ENCODE measurements at regions not wholly inside any gene's neighbourhood (a gene's known extent, or its start where the extent isn't known, plus 50 kb on each side); places are given as distances from the start of the nearest gene placed in this dataset.

DNA sequence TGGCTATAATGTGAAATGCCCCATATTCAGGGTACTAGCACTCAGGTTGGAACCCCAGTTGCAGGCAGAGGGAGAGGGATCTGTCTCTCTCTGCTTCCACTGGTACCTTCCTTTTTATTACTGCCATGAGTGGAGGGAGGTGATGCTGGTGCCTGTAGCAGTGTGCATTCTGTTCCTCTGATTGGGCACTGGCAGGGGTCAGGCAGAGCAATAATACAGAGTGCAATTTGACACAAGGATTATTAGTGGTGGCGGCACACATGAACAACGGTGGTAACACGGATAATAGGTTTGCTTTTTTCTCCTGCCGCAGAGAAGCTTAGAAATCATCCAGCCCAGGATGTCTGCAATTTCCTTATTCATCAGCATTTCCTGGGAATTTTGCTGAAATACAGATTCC lies 525.7 kb downstream of the SLC4A3 start:
- no peaks in the 10 kb centered on the region for H3K4me1 Mint-ChIP-seq (ENCODE audit: low read depth, unreplicated experiment)
- H3K36me3 Mint-ChIP-seq (ENCODE audit: unreplicated experiment): no peaks in the 10 kb centered on the region
- peaks cover 4% of the 10 kb centered on the region for H3K27me3 Mint-ChIP-seq (ENCODE audit: unreplicated experiment)
- no peak for DNase-seq
- TF ChIP-seq, protein P1, sequence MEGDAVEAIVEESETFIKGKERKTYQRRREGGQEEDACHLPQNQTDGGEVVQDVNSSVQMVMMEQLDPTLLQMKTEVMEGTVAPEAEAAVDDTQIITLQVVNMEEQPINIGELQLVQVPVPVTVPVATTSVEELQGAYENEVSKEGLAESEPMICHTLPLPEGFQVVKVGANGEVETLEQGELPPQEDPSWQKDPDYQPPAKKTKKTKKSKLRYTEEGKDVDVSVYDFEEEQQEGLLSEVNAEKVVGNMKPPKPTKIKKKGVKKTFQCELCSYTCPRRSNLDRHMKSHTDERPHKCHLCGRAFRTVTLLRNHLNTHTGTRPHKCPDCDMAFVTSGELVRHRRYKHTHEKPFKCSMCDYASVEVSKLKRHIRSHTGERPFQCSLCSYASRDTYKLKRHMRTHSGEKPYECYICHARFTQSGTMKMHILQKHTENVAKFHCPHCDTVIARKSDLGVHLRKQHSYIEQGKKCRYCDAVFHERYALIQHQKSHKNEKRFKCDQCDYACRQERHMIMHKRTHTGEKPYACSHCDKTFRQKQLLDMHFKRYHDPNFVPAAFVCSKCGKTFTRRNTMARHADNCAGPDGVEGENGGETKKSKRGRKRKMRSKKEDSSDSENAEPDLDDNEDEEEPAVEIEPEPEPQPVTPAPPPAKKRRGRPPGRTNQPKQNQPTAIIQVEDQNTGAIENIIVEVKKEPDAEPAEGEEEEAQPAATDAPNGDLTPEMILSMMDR (IDR thresholded peaks at IDR 0.05; ENCODE audit: partially characterized antibody, unreplicated experiment): no peak
- no peak overlapping the region for H3K4me3 Mint-ChIP-seq (ENCODE audit: unreplicated experiment)
- H3K27ac Mint-ChIP-seq (ENCODE audit: unreplicated experiment): no peak overlapping the region
- H3K9me3 Mint-ChIP-seq (ENCODE audit: unreplicated experiment): no peaks in the 10 kb centered on the region

DNA sequence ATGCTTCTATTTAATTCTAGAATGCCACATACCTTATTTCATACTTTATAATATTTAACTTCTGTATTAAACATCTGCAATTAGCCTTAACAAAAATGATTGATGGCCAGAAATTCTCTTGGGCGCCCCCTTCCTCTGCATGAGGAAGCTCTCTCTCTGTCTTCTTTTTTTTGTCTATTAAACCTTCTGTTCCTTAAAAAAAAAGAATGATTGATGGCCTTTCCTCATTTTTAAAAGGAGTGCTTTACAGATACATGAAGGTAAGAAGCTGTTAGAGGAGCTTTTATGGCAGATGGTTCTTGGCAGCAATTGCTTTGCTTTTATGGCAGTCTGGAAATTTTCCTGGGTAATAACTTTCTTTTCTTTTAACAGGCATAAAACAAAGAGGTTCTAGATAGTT lies 526.9 kb downstream of the SLC4A3 start:
- H3K27me3 Mint-ChIP-seq (ENCODE audit: unreplicated experiment): peaks cover 4% of the 10 kb centered on the region
- no peaks in the 10 kb centered on the region for H3K9me3 Mint-ChIP-seq (ENCODE audit: unreplicated experiment)
- no peaks in the 10 kb centered on the region for H3K4me1 Mint-ChIP-seq (ENCODE audit: low read depth, unreplicated experiment)
- H3K4me3 Mint-ChIP-seq (ENCODE audit: unreplicated experiment): no peak overlapping the region
- no peak overlapping the region for H3K27ac Mint-ChIP-seq (ENCODE audit: unreplicated experiment)
- TF ChIP-seq, protein P1 (IDR thresholded peaks at IDR 0.05; ENCODE audit: partially characterized antibody, unreplicated experiment): peak; percentile 22
- no peak for DNase-seq
- H3K36me3 Mint-ChIP-seq (ENCODE audit: unreplicated experiment): no peaks in the 10 kb centered on the region

DNA sequence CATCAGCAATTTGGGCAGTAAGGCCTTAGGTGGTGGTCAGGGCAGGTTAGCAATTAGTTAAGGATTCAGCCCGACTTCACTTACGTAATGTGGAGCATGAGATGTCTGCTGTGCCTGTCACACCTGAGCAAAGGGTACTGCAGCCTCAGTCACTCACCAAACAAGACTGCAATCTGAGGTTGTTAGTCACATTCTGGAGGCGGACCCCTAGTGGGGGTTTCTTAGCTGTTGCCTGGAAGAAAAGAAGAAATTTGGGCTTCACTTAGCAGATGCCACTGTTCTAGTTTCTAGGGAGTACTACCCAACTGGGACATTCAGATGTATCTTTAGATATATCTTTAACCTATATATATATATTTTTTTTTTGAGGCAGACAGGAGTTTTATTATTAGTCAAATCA lies 529.9 kb downstream of the SLC4A3 start:
- H3K9me3 Mint-ChIP-seq (ENCODE audit: unreplicated experiment): no peaks in the 10 kb centered on the region
- TF ChIP-seq, protein P1 (IDR thresholded peaks at IDR 0.05; ENCODE audit: partially characterized antibody, unreplicated experiment): no peak
- peaks cover 4% of the 10 kb centered on the region for H3K27me3 Mint-ChIP-seq (ENCODE audit: unreplicated experiment)
- DNase-seq: no peak
- no peak overlapping the region for H3K27ac Mint-ChIP-seq (ENCODE audit: unreplicated experiment)
- H3K4me3 Mint-ChIP-seq (ENCODE audit: unreplicated experiment): no peak overlapping the region
- H3K4me1 Mint-ChIP-seq (ENCODE audit: low read depth, unreplicated experiment): no peaks in the 10 kb centered on the region
- peaks cover 9% of the 10 kb centered on the region for H3K36me3 Mint-ChIP-seq (ENCODE audit: unreplicated experiment)

DNA sequence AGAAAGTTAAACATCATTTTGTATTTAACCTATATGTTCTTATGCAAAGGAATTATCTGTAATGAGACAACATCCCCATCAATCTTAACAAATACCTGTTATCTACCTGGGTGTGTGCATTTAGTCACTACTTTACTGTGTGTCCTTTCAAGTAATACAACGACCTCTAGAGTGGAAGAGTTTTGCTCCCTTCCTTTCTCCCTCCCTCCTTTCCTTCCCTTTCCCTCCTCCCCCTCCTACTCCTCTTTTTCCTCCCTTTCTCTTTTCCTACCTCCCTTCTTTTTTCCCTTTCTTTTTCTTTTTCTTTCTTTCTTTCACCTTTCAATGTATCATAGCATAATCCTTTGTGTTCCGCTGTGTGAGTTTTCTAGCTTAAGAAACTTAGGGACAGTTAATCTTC lies 532.3 kb downstream of the SLC4A3 start:
- Mint-ChIP-seq H3K36me3 (ENCODE audit: unreplicated experiment) (peaks cover 9% of the 10 kb centered on the region), H3K27me3 (ENCODE audit: unreplicated experiment) (peaks cover 4% of the 10 kb centered on the region), H3K9me3 (ENCODE audit: unreplicated experiment) (no peaks in the 10 kb centered on the region), H3K27ac (ENCODE audit: unreplicated experiment) (no peak overlapping the region), H3K4me3 (ENCODE audit: unreplicated experiment) (no peak overlapping the region), H3K4me1 (ENCODE audit: low read depth, unreplicated experiment) (no peaks in the 10 kb centered on the region)
- no peak for DNase-seq
- TF ChIP-seq, protein P1 (IDR thresholded peaks at IDR 0.05; ENCODE audit: partially characterized antibody, unreplicated experiment): no peak

DNA sequence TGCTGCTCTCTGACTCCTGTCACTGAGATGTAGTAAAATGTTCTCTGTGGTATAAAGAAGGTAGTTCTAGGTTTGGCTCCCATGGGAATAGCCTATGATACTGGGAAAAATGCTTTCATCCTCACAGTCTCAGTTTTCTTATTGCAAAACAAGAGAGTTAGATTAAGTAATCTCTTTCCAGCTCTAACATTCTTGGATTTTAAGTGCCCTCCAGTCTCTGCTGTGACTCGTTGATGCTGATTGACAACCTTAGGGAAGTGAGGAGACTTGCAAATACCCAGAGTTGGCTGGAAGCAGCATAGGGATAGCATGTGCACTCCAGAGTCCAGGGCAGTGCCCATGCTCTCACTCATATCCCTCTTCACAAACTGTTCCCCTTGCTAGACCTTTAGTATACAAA lies 534.9 kb downstream of the SLC4A3 start:
- H3K4me3 Mint-ChIP-seq (ENCODE audit: unreplicated experiment): no peak overlapping the region
- TF ChIP-seq, protein P1 (IDR thresholded peaks at IDR 0.05; ENCODE audit: partially characterized antibody, unreplicated experiment): no peak

More for the DNA sequence above, 534.9 kb downstream of the SLC4A3 start:
- peaks cover 2% of the 10 kb centered on the region for H3K4me1 Mint-ChIP-seq (ENCODE audit: low read depth, unreplicated experiment)
- peaks cover 9% of the 10 kb centered on the region for H3K36me3 Mint-ChIP-seq (ENCODE audit: unreplicated experiment)
- H3K9me3 Mint-ChIP-seq (ENCODE audit: unreplicated experiment): peaks cover 2% of the 10 kb centered on the region
- no peak overlapping the region for H3K27ac Mint-ChIP-seq (ENCODE audit: unreplicated experiment)
- DNase-seq: no peak
- H3K27me3 Mint-ChIP-seq (ENCODE audit: unreplicated experiment): peaks cover 1% of the 10 kb centered on the region
